ENCODE measurements at regions not wholly inside any gene's neighbourhood (a gene's known extent, or its start where the extent isn't known, plus 50 kb on each side); places are given as distances from the start of the nearest gene placed in this dataset.

- Histone ChIP-seq H3K4me3 (ENCODE audit: low read length) (no peak overlapping the region), H3K9me3 (ENCODE audit: low read length) (no peaks in the 10 kb centered on the region), H3K36me3 (ENCODE audit: insufficient read depth, low read length) (no peaks in the 10 kb centered on the region), H3K4me1 (ENCODE audit: insufficient read depth, low read length) (no peaks in the 10 kb centered on the region), H3K27me3 (ENCODE audit: insufficient read depth, low read length) (no peaks in the 10 kb centered on the region), H2AFZ (ENCODE audit: low read depth, low read length) (no peak overlapping the region)
Measured at GRCh38 chr6:155996151-155996550, 540.5 kb upstream of the NOX3 start.

- Histone ChIP-seq H3K4me3 (ENCODE audit: low read length) (no peak overlapping the region), H2AFZ (ENCODE audit: low read depth, low read length) (no peak overlapping the region), H3K27me3 (ENCODE audit: insufficient read depth, low read length) (no peaks in the 10 kb centered on the region), H3K4me1 (ENCODE audit: insufficient read depth, low read length) (no peaks in the 10 kb centered on the region), H3K36me3 (ENCODE audit: insufficient read depth, low read length) (no peaks in the 10 kb centered on the region), H3K9me3 (ENCODE audit: low read length) (no peaks in the 10 kb centered on the region)
Measured at GRCh38 chr6:155995281-155995680, 539.6 kb upstream of the NOX3 start.

DNA sequence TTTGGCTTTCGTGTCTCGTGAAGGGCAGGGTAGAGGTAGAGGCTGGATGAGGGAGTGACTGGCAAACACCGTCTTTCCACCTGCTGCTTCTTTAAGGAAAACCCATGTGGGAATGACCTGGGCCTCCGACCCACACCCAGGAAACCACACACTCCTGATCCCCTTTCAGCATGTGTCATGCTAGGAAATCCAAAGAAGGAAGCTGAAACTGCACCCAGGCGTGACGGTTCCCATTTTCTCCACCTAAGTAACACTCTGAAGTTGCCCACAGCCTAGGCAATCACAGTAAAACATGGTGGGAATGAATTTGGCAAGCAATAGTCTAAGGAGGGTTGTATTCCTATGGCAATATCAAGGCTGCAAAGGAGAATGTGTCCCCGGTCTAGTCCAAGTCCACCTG, 538.4 kb upstream of the NOX3 start:
- Histone ChIP-seq H3K4me3 (ENCODE audit: low read length) (no peak overlapping the region), H3K27me3 (ENCODE audit: insufficient read depth, low read length) (no peaks in the 10 kb centered on the region), H3K36me3 (ENCODE audit: insufficient read depth, low read length) (no peaks in the 10 kb centered on the region), H3K4me1 (ENCODE audit: insufficient read depth, low read length) (no peaks in the 10 kb centered on the region), H2AFZ (ENCODE audit: low read depth, low read length) (no peak overlapping the region), H3K9me3 (ENCODE audit: low read length) (no peaks in the 10 kb centered on the region)

DNA sequence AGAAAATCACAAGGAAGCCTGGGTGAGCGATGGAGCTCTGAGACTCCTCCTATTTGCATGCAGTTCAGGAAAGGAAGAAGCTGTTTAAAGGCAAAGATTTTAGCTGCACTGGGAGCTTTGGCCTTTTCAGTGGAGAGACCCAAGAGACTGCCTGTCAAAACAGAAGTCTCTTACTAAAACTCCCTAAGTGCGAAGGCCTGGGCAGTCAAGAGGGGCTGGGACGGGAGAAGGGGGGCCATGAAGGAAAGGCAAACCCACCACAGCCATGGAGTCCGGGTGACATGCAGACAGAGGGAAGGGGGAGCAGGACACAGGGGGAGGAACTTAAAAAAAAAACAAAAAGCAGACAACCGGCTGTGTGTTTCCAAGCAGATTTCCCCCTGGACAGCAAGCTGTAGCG, 537.6 kb upstream of the NOX3 start:
- no peaks in the 10 kb centered on the region for H3K9me3 ChIP-seq (ENCODE audit: low read length)
- H3K4me3 ChIP-seq (ENCODE audit: low read length): no peak overlapping the region
- H3K36me3 ChIP-seq (ENCODE audit: insufficient read depth, low read length): no peaks in the 10 kb centered on the region
- no peaks in the 10 kb centered on the region for H3K27me3 ChIP-seq (ENCODE audit: insufficient read depth, low read length)
- no peaks in the 10 kb centered on the region for H3K4me1 ChIP-seq (ENCODE audit: insufficient read depth, low read length)
- no peak overlapping the region for H2AFZ ChIP-seq (ENCODE audit: low read depth, low read length)

- Histone ChIP-seq H3K27me3 (ENCODE audit: insufficient read depth, low read length) (no peaks in the 10 kb centered on the region), H3K9me3 (ENCODE audit: low read length) (no peaks in the 10 kb centered on the region), H3K4me1 (ENCODE audit: insufficient read depth, low read length) (no peaks in the 10 kb centered on the region), H3K36me3 (ENCODE audit: insufficient read depth, low read length) (no peaks in the 10 kb centered on the region), H3K4me3 (ENCODE audit: low read length) (no peak overlapping the region), H2AFZ (ENCODE audit: low read depth, low read length) (no peak overlapping the region)
Measured at GRCh38 chr6:155985660-155986138, 530.1 kb upstream of the NOX3 start.

- H3K27me3 ChIP-seq (ENCODE audit: insufficient read depth, low read length): no peaks in the 10 kb centered on the region
- H3K36me3 ChIP-seq (ENCODE audit: insufficient read depth, low read length): no peaks in the 10 kb centered on the region
- no peak overlapping the region for H2AFZ ChIP-seq (ENCODE audit: low read depth, low read length)
- H3K4me1 ChIP-seq (ENCODE audit: insufficient read depth, low read length): no peaks in the 10 kb centered on the region
- no peaks in the 10 kb centered on the region for H3K9me3 ChIP-seq (ENCODE audit: low read length)
- no peak overlapping the region for H3K4me3 ChIP-seq (ENCODE audit: low read length)
Measured at GRCh38 chr6:155980768-155981079, 525.1 kb upstream of the NOX3 start.

DNA sequence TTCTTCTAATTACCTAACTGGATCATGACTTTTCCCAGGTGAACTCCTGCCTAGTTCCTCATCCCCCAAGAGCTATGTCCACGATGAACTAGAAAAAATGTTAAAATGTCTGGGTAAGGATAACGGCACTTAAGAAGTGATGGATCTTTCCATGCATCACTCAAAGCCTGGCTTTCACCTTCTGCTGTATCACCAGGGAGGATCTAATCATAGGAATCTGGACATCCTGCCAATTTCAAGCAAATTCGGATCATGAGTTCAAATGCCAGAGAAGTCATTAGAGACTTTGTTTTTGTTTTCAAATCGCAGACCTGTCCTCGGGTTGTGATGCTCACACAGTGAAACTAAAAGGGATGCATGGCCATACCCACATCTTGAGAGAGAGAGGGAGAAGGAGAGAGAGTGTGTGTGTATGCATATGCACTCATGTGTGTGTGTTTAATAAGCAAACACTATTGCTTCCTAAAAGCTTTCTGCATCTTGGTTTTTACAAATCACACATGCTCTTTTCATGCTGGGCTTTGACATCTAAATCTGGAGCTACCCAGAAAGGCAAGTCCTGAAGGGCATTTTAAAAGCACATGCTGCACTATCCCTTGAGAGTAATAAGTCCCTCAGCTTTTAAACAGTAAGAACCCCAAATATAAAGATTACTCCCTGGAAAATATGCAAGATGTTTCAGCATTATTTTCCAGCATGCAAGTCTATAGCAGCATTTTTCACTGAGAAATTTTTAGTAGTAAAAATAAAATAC, 524.6 kb upstream of the NOX3 start:
- Histone ChIP-seq H2AFZ (ENCODE audit: low read depth, low read length) (no peak overlapping the region), H3K9me3 (ENCODE audit: low read length) (no peaks in the 10 kb centered on the region), H3K4me1 (ENCODE audit: insufficient read depth, low read length) (no peaks in the 10 kb centered on the region), H3K4me3 (ENCODE audit: low read length) (no peak overlapping the region), H3K27me3 (ENCODE audit: insufficient read depth, low read length) (no peaks in the 10 kb centered on the region), H3K36me3 (ENCODE audit: insufficient read depth, low read length) (no peaks in the 10 kb centered on the region)

DNA sequence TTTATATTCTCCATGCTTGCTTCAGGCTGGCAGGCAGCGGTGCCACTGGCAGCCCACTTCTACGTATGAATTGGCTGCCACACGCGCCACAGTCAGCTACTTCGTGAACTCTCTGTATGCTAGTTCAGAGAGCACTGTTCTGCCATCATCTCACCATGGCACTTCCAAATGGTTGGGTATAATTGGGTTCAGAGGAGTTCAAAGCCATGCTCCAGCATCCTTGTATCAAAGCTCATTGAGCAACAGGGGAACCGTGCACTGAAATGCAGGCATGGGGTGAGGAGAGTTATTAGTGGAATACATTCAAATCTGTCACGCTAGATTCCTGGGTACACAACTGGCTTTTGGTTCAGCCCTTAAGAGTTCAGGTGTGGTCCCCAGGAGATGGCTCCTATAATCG, 519.9 kb upstream of the NOX3 start:
- Histone ChIP-seq H3K4me1 (ENCODE audit: insufficient read depth, low read length) (no peaks in the 10 kb centered on the region), H3K27me3 (ENCODE audit: insufficient read depth, low read length) (no peaks in the 10 kb centered on the region), H3K36me3 (ENCODE audit: insufficient read depth, low read length) (no peaks in the 10 kb centered on the region), H2AFZ (ENCODE audit: low read depth, low read length) (no peak overlapping the region), H3K9me3 (ENCODE audit: low read length) (no peaks in the 10 kb centered on the region), H3K4me3 (ENCODE audit: low read length) (no peak overlapping the region)

GRCh38 chr6:155974811-155975323, 519.2 kb upstream of the NOX3 start:
- no peak overlapping the region for H2AFZ ChIP-seq (ENCODE audit: low read depth, low read length)

GRCh38 chr6:155974359-155974758, 518.7 kb upstream of the NOX3 start:
- H2AFZ ChIP-seq (ENCODE audit: low read depth, low read length): no peak overlapping the region
- no peaks in the 10 kb centered on the region for H3K9me3 ChIP-seq (ENCODE audit: low read length)
- no peaks in the 10 kb centered on the region for H3K4me1 ChIP-seq (ENCODE audit: insufficient read depth, low read length)
- no peak overlapping the region for H3K4me3 ChIP-seq (ENCODE audit: low read length)
- no peaks in the 10 kb centered on the region for H3K27me3 ChIP-seq (ENCODE audit: insufficient read depth, low read length)
- no peaks in the 10 kb centered on the region for H3K36me3 ChIP-seq (ENCODE audit: insufficient read depth, low read length)

More at GRCh38 chr6:155974811-155975323, 519.2 kb upstream of the NOX3 start:
- no peak overlapping the region for H3K4me3 ChIP-seq (ENCODE audit: low read length)
- no peaks in the 10 kb centered on the region for H3K4me1 ChIP-seq (ENCODE audit: insufficient read depth, low read length)
- H3K9me3 ChIP-seq (ENCODE audit: low read length): no peaks in the 10 kb centered on the region
- H3K36me3 ChIP-seq (ENCODE audit: insufficient read depth, low read length): no peaks in the 10 kb centered on the region
- H3K27me3 ChIP-seq (ENCODE audit: insufficient read depth, low read length): no peaks in the 10 kb centered on the region

DNA sequence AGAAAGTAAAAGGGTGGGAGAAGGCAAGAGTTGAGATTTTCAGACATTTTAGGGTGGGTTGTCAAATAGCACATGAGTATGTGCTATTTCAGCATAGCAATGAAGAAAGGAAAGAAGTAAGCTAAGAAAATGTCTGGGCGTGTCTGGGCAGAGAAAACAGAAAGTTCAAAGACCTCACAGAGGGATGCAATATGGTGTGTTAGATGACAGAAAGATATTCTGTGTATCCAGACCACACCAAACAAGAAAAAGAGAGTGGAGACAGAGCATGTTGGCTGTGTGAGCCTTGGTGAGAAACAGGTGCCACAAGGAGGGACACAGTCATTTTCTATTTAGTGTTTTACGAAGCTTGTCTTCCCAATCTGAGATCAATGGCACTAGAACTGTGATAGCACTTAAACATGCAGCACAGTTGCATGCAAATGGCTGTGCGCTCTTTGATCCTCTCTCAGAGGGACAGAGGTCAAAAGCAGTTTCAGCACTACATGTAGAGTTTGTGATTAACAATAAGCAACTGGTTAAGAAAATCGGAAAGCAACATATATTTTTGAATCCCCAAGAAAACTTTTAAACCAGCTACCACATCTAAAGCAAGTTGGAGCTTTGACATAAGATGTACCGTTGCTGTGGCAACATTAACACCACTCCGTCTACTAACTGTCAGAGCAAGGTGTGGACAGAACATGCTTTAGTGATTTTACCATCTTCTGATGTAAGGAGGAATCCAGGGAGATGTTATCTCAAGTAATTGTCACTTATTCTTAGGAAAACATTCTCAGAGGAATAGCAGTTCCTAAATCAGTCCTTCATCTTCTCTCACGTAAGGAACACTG, 515.5 kb upstream of the NOX3 start:
- no peak overlapping the region for H3K4me3 ChIP-seq (ENCODE audit: low read length)
- no peaks in the 10 kb centered on the region for H3K27me3 ChIP-seq (ENCODE audit: insufficient read depth, low read length)
- no peak overlapping the region for H2AFZ ChIP-seq (ENCODE audit: low read depth, low read length)
- no peaks in the 10 kb centered on the region for H3K4me1 ChIP-seq (ENCODE audit: insufficient read depth, low read length)
- H3K36me3 ChIP-seq (ENCODE audit: insufficient read depth, low read length): no peaks in the 10 kb centered on the region
- H3K9me3 ChIP-seq (ENCODE audit: low read length): no peaks in the 10 kb centered on the region

DNA sequence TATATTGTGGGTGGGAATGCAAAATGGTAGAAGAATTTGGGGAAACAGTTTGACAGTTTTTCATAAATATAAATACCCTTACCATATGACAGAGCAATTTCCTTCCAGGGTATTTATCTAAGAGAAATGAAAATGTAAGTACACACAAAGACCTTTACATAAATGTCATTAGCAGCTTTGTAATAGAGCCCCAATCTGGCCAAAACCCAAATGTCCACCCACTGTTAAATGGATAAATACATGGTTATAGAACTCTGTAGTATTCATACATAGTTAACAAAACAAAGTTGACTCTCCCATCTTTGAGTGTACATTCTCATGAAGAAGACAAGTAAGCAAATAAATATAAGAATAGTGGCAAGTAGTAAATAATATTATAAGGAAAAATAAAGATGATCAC, 514.8 kb upstream of the NOX3 start:
- no peaks in the 10 kb centered on the region for H3K9me3 ChIP-seq (ENCODE audit: low read length)
- no peaks in the 10 kb centered on the region for H3K4me1 ChIP-seq (ENCODE audit: insufficient read depth, low read length)
- no peak overlapping the region for H3K4me3 ChIP-seq (ENCODE audit: low read length)
- H3K27me3 ChIP-seq (ENCODE audit: insufficient read depth, low read length): no peaks in the 10 kb centered on the region
- no peaks in the 10 kb centered on the region for H3K36me3 ChIP-seq (ENCODE audit: insufficient read depth, low read length)
- H2AFZ ChIP-seq (ENCODE audit: low read depth, low read length): no peak overlapping the region

- no peaks in the 10 kb centered on the region for H3K27me3 ChIP-seq (ENCODE audit: insufficient read depth, low read length)
- no peak overlapping the region for H2AFZ ChIP-seq (ENCODE audit: low read depth, low read length)
- no peak overlapping the region for H3K4me3 ChIP-seq (ENCODE audit: low read length)
- H3K36me3 ChIP-seq (ENCODE audit: insufficient read depth, low read length): no peaks in the 10 kb centered on the region
- no peaks in the 10 kb centered on the region for H3K9me3 ChIP-seq (ENCODE audit: low read length)
- H3K4me1 ChIP-seq (ENCODE audit: insufficient read depth, low read length): no peaks in the 10 kb centered on the region
Measured at GRCh38 chr6:155968921-155969320, 513.3 kb upstream of the NOX3 start.
